GM12891 (cell line): ENCODE measurements at regions not wholly inside any gene's neighbourhood (a gene's known extent, or its start where the extent isn't known, plus 50 kb on each side); places are given as distances from the start of the nearest gene placed in this dataset.

Source experiments
- DNase-seq: peaks from one replicate; pipeline ENCODE4 v3.0.0; 2011; ENCODE audit warnings: low spot score; ENCODE audit not compliant: insufficient read length
- FAIRE-seq: peaks from 2 replicates; lab custom pipeline; 2011; peaks lifted over from hg19 to GRCh38; lab: Jason Lieb, UNC
- PAX5 ChIP-seq: IDR thresholded peaks from 2 replicates; pipeline ENCODE4 v1.6.1; 2011; ENCODE audit warnings: low read length, moderate library complexity, mild to moderate bottlenecking; ENCODE audit not compliant: insufficient read depth, severe bottlenecking
- POLR2A ChIP-seq: IDR thresholded peaks from 2 replicates; pipeline ENCODE4 v1.6.1; 2011; ENCODE audit warnings: low read depth, low read length, control low read depth
- POLR2AphosphoS5 ChIP-seq: IDR thresholded peaks from 2 replicates; pipeline ENCODE4 v1.6.1; 2011; ENCODE audit warnings: low read depth, low read length, control low read depth
- POU2F2 ChIP-seq: IDR thresholded peaks from 2 replicates; pipeline ENCODE4 v1.6.1; 2011; ENCODE audit warnings: low read depth, mild to moderate bottlenecking, control low read depth, low read length, moderate library complexity
- SPI1 ChIP-seq: IDR thresholded peaks from 2 replicates; pipeline ENCODE4 v1.6.1; 2011; ENCODE audit warnings: low read depth, low read length, control low read depth
- TAF1 ChIP-seq: IDR thresholded peaks from 2 replicates; pipeline ENCODE4 v1.6.1; 2011; ENCODE audit warnings: low read depth, low read length, control low read depth

DNA sequence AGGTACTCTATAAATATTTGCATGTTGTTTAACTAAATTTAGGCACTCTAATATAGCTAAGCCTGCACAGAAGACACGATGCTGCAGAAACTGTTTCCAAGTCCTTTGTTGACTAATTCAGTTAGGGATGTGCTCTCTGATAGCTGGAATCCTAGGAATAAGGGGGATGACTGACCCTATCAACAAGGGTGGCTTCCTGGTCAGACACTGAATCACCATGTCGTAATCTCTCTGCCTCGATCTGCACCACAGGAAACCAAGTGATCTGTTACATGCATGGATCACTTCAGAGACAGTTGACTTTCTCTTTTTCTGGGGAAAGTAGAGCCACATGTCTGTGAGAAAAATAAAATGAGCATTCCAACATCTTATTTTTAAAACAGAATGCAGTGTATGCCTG lies 169.1 kb downstream of the GUCY2F start:
- FAIRE-seq (no peak), DNase-seq (no peak)
- TF ChIP-seq POLR2AphosphoS5 (no peak), POU2F2 (no peak), PAX5 (no peak), TAF1 (no peak), POLR2A (no peak), SPI1 (no peak)

DNA sequence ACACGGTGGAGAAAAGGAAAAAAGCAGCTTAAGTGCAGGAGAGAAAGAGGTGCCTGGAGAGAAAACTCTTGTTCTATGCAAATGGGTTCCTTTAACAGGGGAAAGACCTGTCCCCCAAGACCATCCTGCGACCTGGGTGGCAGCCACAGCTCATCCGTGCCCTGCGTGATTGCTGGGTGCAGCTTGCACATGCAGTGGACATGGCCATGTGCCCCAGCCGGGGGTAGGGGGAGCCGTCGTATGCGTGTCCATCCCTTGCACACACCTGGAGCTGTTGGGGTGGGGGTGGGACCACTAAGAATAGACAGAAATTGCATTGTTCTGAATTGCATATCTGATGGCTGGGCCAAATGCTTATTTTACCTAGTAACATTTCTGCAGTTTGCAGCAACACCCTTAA lies 171.9 kb downstream of the GUCY2F start:
- no peak for TF ChIP-seq POLR2AphosphoS5
- no peak for TF ChIP-seq PAX5
- no peak for TF ChIP-seq POU2F2
- no peak for TF ChIP-seq SPI1
- TF ChIP-seq TAF1: no peak
- TF ChIP-seq POLR2A: no peak
- DNase-seq: no peak
- FAIRE-seq: no peak

DNA sequence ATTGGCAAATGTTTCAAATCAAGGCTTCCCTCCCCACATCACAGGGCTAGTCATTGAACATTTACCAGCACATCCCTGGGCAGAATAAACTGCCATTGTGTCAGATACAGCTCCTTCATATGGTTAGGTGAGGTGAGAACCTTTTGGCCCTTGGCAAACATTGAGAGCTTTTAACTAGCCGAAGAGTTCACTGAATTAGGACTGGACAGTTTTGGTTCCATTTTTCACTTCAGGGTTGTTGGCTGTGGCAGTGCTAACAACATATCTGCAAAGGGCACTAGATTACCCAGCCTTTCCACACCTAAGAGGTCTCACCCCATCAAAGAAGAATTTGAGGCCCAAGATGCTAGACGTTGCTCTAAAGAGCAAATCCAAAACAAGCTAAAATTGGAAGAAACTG lies 180.7 kb downstream of the GUCY2F start:
- DNase-seq (no peak), FAIRE-seq (peak; percentile 28)
- TF ChIP-seq TAF1 (no peak), POU2F2 (no peak), POLR2A (no peak)

DNA sequence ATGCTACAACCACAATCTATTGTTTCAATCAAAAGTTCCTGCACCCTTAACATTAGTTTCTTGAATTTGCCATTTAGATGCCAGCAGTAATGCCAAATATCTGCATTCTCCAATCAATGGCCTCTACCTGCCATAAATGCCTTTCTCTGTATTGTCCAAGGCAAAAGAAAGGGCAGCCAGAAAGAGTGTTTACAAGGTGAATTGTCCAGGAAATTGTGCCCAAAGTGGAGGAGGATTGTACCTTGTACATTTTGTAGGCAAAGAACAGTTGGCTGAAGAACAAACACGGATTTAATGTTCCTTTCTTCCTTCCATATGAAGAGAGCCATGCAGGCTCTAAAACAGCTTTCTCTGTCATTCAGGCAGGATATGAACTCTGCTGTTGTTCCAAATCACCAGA lies 181.5 kb downstream of the GUCY2F start:
- TF ChIP-seq PAX5 (no peak), TAF1 (no peak), POLR2AphosphoS5 (no peak), POLR2A (no peak), SPI1 (no peak), POU2F2 (no peak)
- DNase-seq: no peak
- FAIRE-seq: no peak

DNA sequence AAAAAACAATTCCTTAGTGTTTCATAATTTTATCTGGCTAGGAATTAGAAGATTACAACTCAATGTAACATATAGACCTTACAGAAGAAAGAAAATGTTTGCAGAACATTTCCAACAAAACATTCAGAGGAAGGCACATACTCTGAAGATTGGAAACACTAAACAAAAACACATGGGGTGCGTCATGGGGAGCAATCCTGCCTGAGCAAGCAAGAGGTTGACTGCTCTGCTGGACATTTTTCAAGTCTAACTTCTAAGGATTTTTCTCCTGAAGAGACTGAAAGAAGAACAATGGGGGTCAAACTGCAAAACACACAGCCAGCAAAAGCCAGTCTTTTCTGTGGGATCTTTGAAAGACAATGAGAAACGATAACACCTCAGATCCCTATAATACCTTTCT lies 182.8 kb downstream of the GUCY2F start:
- DNase-seq (no peak), FAIRE-seq (no peak)
- TF ChIP-seq POLR2A (no peak), TAF1 (no peak), SPI1 (no peak), PAX5 (no peak), POU2F2 (no peak), POLR2AphosphoS5 (no peak)

DNA sequence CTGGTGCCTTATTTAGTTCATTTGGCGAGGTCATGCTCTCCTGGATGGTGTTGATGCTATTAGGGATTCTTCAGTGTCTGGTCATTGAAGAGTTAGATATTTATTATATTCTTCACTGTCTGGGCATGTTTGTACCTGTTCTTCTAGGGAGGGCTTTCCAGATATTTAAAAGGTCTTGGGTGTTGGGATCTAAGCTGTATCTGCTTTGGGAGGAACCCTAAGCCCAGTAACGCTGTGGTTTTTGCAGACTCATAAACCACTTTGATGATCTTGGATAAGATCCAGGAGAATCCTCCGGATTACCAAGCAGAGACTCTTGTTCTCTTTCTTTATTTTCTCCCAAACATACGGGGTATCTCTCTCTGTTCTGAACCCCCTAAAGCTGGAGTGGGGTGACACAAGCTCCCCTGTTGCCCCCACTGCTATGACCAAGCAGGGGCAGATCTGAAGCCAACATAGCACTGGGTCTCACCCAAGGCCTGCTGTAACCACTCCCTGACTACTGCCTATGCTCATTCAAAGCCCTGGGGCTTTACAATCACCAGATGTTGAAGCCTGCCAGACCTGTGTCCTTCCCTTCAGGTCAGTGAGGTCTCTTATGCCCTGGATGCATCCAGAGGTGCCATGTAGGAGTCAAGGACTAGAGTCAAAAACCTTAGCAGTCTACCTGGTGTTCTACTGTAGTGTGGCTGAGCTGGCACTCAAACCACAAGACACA lies 187.6 kb downstream of the GUCY2F start:
- TF ChIP-seq POLR2A: no peak
- TF ChIP-seq POU2F2: no peak
- TF ChIP-seq PAX5: no peak
- TF ChIP-seq POLR2AphosphoS5: no peak
- TF ChIP-seq SPI1: no peak
- TF ChIP-seq TAF1: no peak
- no peak for DNase-seq
- FAIRE-seq: no peak

DNA sequence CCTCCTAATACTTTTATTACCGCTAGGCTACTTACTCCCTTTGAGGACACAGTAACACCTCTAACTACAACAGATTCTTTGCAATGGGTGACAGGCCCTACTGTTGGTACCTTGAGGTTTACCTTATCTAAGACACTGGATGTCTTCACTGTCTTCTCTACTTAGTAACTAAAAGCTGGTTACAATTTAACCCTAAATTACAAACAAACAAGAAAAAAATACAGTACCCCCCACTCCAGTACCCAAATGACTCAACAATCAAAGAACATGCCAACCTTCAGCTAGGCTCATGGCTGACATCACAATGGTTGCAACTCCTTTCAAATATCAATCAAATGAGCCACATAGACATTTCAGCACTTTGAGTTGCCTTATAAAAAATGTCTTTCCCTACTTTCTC lies 198.0 kb downstream of the GUCY2F start:
- TF ChIP-seq TAF1 (no peak), POLR2AphosphoS5 (no peak), POLR2A (no peak), POU2F2 (no peak), PAX5 (no peak), SPI1 (no peak)
- FAIRE-seq: no peak
- no peak for DNase-seq

DNA sequence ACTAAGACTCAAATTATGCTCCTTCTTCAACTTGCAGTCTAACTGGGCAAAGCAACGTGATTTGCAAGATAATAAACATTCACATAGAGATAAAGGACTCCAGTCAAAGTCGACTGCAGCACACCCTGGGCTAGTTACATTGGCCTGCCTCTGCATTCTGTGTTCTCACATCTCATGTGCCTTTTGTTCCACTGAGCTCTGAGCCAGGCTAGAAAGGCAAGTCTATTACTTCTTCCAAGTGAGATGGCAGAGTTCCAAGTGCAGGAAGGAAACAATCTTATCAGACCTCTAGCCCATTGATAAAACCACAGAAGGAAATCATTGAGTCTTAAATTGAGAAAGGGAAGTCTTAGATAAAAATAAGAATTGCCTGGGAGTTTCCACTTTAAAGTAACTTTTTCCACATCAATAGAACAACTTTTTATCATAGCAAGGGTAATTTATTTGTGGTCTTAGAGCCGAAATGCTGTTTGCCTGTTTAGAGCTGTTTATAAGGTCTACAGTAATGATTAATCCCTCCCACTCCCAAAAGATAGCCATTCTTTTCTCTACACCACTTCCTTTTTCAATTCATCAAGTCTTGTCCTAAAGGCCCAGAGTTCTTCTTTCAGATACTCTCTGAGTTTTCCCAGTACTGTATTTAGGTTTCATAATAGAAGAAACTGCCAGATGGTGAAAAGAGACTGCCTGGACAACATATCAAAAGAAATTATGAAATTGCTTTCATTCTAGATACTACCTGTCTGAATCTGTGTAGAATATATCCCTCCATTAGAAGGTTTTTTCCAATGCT lies 200.2 kb downstream of the GUCY2F start:
- FAIRE-seq: peak; percentile 57

DNA sequence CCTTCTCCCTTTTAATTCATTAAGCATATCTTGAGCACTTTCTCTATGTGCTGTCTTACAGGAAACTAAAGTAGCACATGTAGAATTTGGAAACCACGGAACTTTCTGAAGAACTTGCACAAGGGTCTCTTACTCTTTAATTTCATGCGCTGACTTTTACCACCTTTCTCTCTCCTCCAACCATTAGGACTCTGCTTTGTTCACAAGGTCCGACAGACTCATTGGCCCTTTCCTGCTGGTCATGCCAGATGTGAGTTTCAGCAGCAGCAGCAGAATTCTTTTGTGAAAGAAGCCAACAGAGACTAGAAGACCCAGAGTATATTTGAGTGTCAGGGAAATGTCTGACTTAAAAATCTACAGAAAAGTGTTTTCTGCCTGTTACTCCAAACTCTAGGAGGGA lies 207.1 kb downstream of the GUCY2F start:
- TF ChIP-seq POU2F2 (no peak), POLR2AphosphoS5 (no peak), TAF1 (no peak), POLR2A (no peak), PAX5 (no peak), SPI1 (no peak)
- FAIRE-seq (no peak), DNase-seq (no peak)

More for the DNA sequence above, 200.2 kb downstream of the GUCY2F start:
- TF ChIP-seq SPI1 (peak; percentile 57; the same call in 1 of the 2 replicates), POLR2A (no peak)
- DNase-seq: no peak
